Stimulated activated naive CD4-positive, alpha-beta T cell (primary cell): ENCODE measurements at regions not wholly inside any gene's neighbourhood (a gene's known extent, or its start where the extent isn't known, plus 50 kb on each side); places are given as distances from the start of the nearest gene placed in this dataset.

Experiments used
- DNase-seq, 6 experiments: peaks; one replicate each; lab custom pipeline; 2025; lab: John Stamatoyannopoulos, UW

DNA sequence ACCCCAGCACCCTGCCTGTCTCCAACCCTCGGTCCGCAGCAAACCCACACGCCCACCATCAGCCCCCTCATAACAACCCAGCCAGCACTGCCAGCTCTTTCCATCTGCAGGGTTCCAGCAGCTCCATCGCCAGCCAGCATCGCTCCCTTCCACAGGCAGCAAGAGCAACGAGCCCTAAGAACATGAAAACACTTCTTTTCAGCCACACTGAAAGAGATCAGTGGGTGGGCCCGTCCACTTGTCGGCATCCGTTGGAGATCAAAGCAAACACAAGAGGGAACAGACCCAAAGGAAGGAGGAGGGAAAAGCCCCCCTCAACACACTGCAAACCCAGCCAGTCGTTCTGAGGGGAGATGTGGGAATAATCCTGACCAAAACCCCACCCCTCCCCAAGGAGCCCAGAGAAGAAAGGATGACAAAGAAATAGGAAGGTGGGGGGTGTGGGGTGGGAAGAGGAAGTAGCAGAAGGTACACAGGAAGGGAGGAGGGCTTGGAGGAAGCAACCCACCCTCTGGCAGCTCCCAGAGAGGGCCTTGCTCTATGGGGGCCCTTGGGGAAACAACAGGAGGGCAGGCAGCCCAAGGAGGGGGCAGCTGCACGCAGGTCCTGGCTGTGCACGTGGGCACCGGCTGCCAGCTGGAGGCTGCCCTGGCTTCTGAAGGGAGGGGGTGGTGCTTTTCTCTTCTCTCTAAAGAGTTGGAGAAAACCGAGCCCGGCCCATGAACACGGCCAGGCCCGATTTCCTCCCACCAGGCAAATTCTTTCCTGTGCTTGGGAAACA, 473.6 kb upstream of the PROK2 start:
- peak in 3 of 6 experiments; percentile 13 to 28 (median 21) for DNase-seq

GRCh38 chr3:72257738-72258137, 472.8 kb upstream of the PROK2 start:
- DNase-seq, result no peak

- no peak for DNase-seq
Measured at GRCh38 chr3:72257203-72257602, 472.3 kb upstream of the PROK2 start.

- DNase-seq, result no peak
Measured at GRCh38 chr3:72256716-72257115, 471.8 kb upstream of the PROK2 start.

GRCh38 chr3:72255791-72256559, 471.0 kb upstream of the PROK2 start:
- DNase-seq, result peak; percentile 5 to 57 (median 28)

DNA sequence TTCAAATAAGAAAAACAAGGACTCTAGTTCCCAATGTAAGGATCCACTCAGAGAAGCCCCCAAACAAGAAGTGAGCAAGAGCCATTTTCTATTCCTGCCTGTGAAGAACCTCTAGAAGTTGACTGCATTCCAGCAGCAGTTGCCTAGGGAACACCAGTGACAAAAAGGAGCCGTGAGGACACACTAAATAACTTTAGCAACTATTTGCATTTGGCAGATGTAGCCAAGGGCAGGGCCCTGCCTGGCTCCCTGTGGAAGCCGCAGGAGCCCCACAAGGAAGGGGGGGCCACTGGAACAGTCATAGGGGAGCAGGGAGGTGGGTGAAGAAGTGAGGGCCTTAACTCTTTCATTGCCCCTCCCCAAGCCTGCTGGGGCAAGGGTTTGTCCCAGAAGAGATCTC, 470.2 kb upstream of the PROK2 start:
- DNase-seq, result no peak

GRCh38 chr3:72254483-72254882, 469.5 kb upstream of the PROK2 start:
- DNase-seq, result no peak

- DNase-seq, result no peak
Measured at GRCh38 chr3:72250725-72251124, 465.8 kb upstream of the PROK2 start.

- no peak for DNase-seq
Measured at GRCh38 chr3:72248869-72249268, 463.9 kb upstream of the PROK2 start.

- no peak for DNase-seq
Measured at GRCh38 chr3:72248389-72248761, 463.4 kb upstream of the PROK2 start.

GRCh38 chr3:72247645-72248388, 462.9 kb upstream of the PROK2 start:
- DNase-seq, result no peak

- no peak for DNase-seq
Measured at GRCh38 chr3:72247126-72247525, 462.2 kb upstream of the PROK2 start.

- DNase-seq, result no peak
Measured at GRCh38 chr3:72246685-72247084, 461.7 kb upstream of the PROK2 start.

GRCh38 chr3:72245183-72245811, 460.3 kb upstream of the PROK2 start:
- DNase-seq, result no peak

DNA sequence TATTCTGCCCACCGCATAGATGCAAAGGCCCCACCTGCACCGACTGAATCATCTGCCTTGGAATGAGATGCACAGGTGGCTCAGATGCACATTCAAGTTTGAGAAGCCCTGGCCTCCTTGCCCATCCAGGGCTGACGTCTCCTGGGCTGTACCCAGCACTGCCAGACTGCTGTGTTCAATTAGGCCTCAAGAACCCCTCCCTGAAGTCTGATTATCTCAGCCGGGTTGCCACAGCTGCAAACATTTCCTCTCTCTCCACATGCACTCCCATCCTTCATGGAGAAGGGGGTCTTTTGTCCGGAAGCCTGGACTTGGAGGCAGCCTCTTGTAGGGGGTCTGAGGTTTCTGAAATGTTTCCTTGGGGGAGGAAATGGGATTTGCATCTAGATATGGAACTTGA, 459.4 kb upstream of the PROK2 start:
- DNase-seq, result no peak

GRCh38 chr3:72242326-72242725, 457.4 kb upstream of the PROK2 start:
- no peak for DNase-seq

- DNase-seq, result no peak
Measured at GRCh38 chr3:72241525-72241924, 456.6 kb upstream of the PROK2 start.

DNA sequence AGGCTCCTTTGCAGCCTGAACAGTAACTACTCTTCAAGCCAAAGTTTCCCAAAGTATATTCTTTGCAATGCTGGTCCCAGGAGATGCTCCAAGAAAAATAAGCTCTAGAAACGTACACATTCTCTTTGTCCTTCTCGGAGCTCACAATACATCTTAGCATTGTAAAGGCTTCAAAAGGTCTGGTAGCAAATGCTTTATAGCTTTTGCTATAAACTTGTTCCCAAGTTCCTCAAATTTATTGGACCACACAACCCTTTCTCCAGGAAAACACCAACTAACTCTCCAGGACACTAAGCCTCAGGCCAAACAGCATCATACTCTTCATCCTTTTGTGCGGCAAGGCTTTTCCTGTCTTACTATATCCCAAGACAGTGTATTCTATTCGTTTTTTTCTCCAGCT, 455.6 kb upstream of the PROK2 start:
- no peak for DNase-seq

DNA sequence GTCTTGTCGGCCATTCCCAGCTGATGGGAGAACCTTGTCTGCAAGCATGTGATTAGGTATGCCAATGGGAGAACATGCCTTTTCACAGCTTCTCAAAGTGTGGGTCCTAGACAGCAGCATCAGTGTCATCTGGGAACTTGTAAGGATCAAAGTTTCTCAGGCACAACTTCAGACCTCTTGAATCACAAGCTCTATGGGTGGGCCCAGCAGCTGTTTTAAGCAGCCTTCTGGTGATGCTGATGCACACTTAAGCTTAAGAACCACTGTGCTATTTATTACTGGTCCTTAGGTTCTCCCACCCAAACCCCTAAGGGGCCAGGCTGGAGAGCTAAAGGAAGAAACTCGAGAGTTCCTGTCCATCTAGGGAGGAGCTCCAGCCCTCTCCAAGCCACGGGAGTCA, 453.9 kb upstream of the PROK2 start:
- DNase-seq, result no peak

- DNase-seq, result no peak
Measured at GRCh38 chr3:72238010-72238691, 453.2 kb upstream of the PROK2 start.

DNA sequence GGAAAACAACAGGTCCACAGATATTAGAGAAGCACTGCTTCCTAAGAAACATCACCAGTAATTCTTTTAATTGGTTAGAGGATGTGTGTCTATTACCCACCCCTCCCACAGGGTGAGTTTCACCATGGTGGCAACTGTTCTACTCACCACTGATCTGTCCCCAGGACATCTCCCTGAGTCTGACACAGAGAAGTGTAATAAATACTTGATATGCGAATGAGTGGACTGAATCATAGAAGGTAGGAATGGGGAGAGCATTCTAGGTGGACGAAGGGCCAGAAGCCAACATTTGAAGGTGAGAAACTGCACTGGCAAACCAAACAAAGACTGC, 452.7 kb upstream of the PROK2 start:
- no peak for DNase-seq

DNA sequence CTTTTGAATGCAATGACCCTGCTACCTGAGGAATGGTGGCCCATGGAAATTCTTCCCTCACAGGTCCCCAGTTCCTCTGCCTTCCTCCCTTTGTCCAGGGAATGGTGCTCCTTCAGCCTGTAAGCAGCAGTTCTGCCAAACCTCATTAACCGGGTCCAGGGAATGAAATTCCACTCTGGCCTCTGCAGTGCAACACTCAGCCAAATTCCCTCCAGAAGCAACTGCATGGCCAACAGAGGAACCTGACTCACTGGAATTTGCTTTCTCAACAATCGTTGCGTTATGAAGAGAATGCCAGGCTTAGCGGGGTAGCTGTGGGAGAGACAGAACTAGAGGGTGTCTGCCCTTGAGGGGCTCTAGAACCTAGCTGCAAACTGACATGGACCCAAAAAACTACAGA, 449.4 kb upstream of the PROK2 start:
- DNase-seq, result no peak
